ENCODE measurements at regions not wholly inside any gene's neighbourhood (a gene's known extent, or its start where the extent isn't known, plus 50 kb on each side); places are given as distances from the start of the nearest gene placed in this dataset.
"Not testable (repeated sequence)": the region's sequence is repeated elsewhere in the genome, so short reads cannot be mapped to it uniquely, and the experiment has no call there.

DNA sequence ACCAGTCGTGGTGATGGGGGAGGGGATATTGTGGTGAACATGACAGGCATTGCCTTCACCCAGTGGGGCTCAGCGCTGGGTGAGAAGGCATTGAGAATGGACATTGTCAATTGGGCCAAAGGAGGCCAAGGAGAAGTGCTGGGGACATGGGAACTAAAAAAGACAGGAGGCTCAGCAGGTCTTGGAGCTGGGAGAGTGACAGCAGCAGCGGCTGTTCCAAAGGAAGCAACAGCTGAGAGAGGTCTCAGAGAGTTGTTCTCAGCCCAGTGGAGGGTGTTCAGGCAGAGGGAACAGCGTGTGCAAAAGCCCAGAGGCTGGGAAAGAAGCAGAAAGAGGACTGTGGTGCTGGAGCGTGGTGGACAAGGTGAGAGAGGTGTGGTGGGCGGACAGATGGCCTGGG, 56.6 kb upstream of the ASNS start:
- H3K4me3 ChIP-seq; H3K27ac ChIP-seq; ATAC-seq (replicated peaks in 6 of 8); H3K4me1 ChIP-seq (replicated peaks in 1 of 2); in situ Hi-C loops (cut with MboI; ENCODE audit: low pct_unique_long_range_greater_than_20kb in 2 of 9, low sequenced_read_pairs in 9 of 9, unreplicated experiment in 9 of 9): not testable (repeated sequence)
- no CpG with 5 or more reads among the region's 6 CpGs for WGBS, 10 experiments

DNA sequence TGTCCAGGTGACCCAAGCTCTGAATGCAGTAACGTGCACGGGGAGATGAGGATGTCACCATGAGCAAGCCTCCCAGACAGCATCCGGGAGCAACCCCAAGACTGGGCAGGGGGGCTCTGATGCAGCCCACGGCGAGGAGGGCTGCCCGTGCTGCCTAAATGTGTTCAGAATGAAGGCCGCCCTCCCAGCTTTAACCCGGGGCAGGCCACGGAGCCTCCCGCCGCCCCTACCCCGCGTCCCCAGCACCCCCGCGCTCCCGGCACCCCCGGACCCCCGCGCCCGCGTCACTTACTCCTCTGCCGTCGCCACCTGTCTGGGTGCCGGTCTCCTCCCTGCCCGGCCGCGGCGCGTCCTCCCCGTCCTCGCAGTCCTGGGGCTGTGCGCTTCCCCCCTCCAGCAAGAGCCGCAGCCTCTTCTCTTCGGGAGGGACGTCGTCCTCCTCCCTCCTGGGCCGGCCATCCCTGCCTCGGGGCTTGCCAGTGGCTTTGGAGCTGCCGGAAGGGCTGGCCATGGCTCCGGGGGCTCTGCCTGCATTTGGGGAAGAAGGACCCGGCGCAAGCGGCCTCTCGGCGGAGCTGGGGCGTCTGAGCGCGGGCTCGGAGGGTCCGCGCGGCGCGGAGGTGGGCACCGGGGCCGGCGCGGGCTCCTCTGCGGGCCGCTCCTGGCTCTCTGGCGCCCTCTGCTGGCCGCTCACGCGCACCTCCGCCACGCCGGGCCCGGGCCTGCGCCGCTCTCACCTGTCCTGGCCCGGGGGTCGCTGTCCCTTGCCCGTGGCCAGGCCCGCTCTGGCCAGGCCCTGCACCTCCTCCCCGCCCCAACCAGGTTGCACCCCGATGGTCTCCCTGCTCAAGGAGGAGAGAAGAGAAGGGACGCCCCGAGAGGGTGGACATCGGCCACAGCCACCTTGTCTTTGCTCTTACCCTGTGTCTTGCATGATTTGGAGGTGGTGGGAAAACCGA, 55.9 kb upstream of the ASNS start:
- 0% methylated on average over 2 of the region's 80 CpGs; no CpG with 5 or more reads in 9 of the 10 experiments for WGBS, 10 experiments
- ATAC-seq (replicated peaks in 6 of 8), result peak in 5 of 8 experiments; percentile 31 to 55 (median 45)
- H3K27ac ChIP-seq; H3K4me1 ChIP-seq (replicated peaks in 1 of 2); in situ Hi-C loops (cut with MboI; ENCODE audit: low pct_unique_long_range_greater_than_20kb in 2 of 9, low sequenced_read_pairs in 9 of 9, unreplicated experiment in 9 of 9): not testable (repeated sequence)
- H3K4me3 ChIP-seq, result peak overlapping the region; percentile 57 to 100 (median 86)

Data from motor neuron (in vitro differentiated cells).